ENCODE measurements at regions not wholly inside any gene's neighbourhood (a gene's known extent, or its start where the extent isn't known, plus 50 kb on each side); places are given as distances from the start of the nearest gene placed in this dataset.

DNA sequence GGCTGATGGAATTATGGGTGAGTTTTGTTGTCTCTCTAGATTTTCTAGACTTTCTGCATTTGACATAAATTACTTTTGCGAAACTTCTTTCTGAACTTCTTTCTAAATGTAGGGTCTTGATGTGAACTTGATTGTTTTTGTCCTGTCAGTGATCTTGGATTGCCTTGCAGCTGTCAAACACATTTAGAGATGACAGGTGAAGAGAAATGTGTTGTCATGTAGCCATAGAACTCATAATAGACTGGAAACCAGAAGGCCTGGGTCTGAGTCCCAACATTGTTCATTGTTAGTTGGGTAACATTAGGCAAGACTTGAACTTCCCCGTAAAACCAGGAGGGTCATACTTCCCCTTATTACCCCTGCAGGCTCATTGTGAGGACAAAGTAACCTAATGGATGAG is 109.0 kb downstream of the LRIG3 start:
- no peak overlapping the region for H3K4me3 Mint-ChIP-seq
- intact Hi-C loops (cut with DNase I, micrococcal nuclease): no loop called here
- CTCF ChIA-PET: no interaction called here
- H3K4me1 Mint-ChIP-seq: no peaks in the 10 kb centered on the region
- POLR2A ChIA-PET: no interaction called here
- no peaks in the 10 kb centered on the region for H3K36me3 Mint-ChIP-seq (ENCODE audit: low read depth)
- H3K27me3 Mint-ChIP-seq: no peaks in the 10 kb centered on the region
- ATAC-seq: no peak
- no peak for DNase-seq
- no peaks in the 10 kb centered on the region for H3K9me3 Mint-ChIP-seq (ENCODE audit: low read depth)
- H3K27ac Mint-ChIP-seq: no peak overlapping the region

DNA sequence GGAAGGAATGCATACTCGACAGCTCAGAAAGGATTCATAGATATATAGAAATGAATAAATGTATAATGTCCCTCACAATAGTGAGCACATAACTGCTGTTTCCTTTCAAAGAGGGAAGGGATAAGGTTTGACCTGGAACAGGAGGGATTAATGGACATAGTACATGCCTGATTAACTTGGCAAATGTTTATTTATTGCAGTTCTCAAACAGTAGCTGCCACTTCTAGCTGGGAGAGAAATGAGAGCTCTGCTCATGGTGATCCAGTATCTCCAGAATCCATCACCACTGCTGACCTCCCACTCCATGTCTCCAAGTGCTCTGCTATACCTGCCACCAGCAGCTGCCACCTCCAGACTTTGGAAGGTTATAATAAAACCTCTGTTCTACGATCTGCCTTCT is 108.1 kb downstream of the LRIG3 start:
- Mint-ChIP-seq H3K4me3 (no peak overlapping the region), H3K9me3 (ENCODE audit: low read depth) (no peaks in the 10 kb centered on the region), H3K27ac (no peak overlapping the region), H3K36me3 (ENCODE audit: low read depth) (no peaks in the 10 kb centered on the region), H3K27me3 (no peaks in the 10 kb centered on the region), H3K4me1 (no peaks in the 10 kb centered on the region)
- no peak for DNase-seq
- POLR2A ChIA-PET: no interaction called here
- CTCF ChIA-PET: no interaction called here
- intact Hi-C loops (cut with DNase I, micrococcal nuclease): no loop called here
- ATAC-seq: no peak

DNA sequence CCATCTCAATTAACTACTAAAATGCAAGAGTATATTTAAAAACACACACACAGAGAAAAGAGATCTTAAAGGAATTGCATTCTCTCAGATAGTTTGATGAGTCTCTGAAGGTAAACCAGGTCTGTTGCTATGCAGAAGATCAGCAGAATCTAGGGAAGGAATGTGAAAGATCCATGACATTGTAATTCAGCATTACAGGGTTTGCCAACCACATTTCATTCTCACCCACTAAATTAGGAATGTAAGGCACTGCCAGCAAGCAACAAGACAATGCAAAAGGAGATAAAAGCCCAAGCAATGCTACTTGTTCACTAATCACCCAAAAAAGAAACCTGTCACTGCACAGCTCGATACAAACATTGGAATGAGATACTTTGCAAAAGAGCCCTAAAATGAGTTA is 106.3 kb downstream of the LRIG3 start:
- ATAC-seq (no peak), DNase-seq (no peak)
- no peaks in the 10 kb centered on the region for H3K4me1 Mint-ChIP-seq
- H3K4me3 Mint-ChIP-seq: no peak overlapping the region
- ChIA-PET POLR2A (no interaction called here), CTCF (no interaction called here)
- no peaks in the 10 kb centered on the region for H3K27me3 Mint-ChIP-seq
- intact Hi-C loops (cut with DNase I, micrococcal nuclease): no loop called here
- H3K9me3 Mint-ChIP-seq (ENCODE audit: low read depth): no peaks in the 10 kb centered on the region
- H3K27ac Mint-ChIP-seq: no peak overlapping the region
- no peaks in the 10 kb centered on the region for H3K36me3 Mint-ChIP-seq (ENCODE audit: low read depth)

DNA sequence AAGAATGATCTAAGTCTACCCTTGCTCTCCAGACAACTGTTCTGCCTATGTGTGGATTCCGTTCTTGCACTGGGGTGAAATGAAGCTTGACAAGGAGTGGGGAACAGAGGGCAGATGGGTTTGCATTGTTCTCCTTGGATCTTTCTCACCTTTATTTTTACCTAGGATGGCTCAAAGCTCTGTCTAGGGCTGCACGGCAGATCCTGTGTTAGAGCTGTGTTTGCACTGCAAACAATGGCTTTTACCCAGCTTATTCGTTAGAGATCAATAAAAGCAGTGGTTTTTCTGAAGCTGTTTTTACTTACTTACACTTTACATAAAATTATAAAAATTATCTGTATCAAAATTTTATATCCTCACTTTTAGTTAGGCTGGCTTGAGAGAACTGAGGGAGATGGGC is 105.1 kb downstream of the LRIG3 start:
- Mint-ChIP-seq H3K27ac (no peak overlapping the region), H3K4me3 (no peak overlapping the region), H3K36me3 (ENCODE audit: low read depth) (no peaks in the 10 kb centered on the region), H3K4me1 (no peaks in the 10 kb centered on the region), H3K27me3 (no peaks in the 10 kb centered on the region), H3K9me3 (ENCODE audit: low read depth) (no peaks in the 10 kb centered on the region)
- ChIA-PET CTCF (no interaction called here), POLR2A (no interaction called here)
- DNase-seq (no peak), ATAC-seq (no peak)
- intact Hi-C loops (cut with DNase I, micrococcal nuclease): no loop called here

DNA sequence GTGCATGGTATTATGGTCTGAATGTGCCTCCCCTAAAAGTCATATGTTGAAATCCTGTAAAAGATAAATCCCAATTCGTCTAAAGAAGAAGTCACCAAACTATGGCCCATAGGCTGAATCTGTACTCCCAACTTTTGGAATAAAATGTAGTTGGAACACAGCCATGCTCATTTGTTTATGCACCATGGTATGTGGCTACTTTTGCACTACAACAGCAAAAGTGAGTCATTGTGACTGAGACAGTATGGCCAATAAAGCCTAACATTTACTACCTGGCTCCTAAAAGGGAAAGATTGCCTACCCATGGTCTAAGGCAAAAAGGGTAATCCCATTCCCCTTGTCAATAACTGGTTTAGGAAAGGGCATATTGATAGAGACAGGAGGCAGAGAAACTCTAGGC is 101.8 kb downstream of the LRIG3 start:
- CTCF ChIA-PET: no interaction called here
- Mint-ChIP-seq H3K4me1 (no peaks in the 10 kb centered on the region), H3K4me3 (no peak overlapping the region), H3K27me3 (peaks cover 3% of the 10 kb centered on the region), H3K9me3 (ENCODE audit: low read depth) (no peaks in the 10 kb centered on the region), H3K27ac (no peak overlapping the region), H3K36me3 (ENCODE audit: low read depth) (no peaks in the 10 kb centered on the region)
- ATAC-seq (no peak), DNase-seq (no peak)
- intact Hi-C loops (cut with DNase I, micrococcal nuclease): no loop called here
- POLR2A ChIA-PET: no interaction called here

DNA sequence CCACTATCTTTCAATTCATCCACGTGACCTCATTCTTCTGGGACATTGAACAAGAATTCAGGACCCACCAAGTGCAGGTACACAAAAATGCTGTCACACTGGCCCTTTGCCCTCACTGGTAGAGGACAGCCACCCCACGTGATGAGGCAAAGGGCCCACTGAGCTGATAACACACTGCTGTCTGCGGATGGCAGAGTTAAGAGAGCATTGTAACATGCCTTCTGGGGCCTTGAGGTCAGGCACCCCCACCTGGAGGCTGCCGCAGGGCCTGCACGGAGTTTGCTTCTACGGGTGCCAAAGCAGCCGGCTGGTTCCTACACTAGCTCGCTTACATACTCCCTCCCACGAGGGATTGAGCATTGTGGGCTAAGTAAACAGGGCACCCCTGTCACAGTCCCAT is 101.0 kb downstream of the LRIG3 start:
- ATAC-seq (no peak), DNase-seq (no peak)
- Mint-ChIP-seq H3K4me1 (no peaks in the 10 kb centered on the region), H3K27me3 (peaks cover 3% of the 10 kb centered on the region), H3K4me3 (no peak overlapping the region), H3K36me3 (ENCODE audit: low read depth) (no peaks in the 10 kb centered on the region), H3K9me3 (ENCODE audit: low read depth) (no peaks in the 10 kb centered on the region), H3K27ac (no peak overlapping the region)
- POLR2A ChIA-PET: no interaction called here
- CTCF ChIA-PET: no interaction called here
- intact Hi-C loops (cut with DNase I, micrococcal nuclease): no loop called here

DNA sequence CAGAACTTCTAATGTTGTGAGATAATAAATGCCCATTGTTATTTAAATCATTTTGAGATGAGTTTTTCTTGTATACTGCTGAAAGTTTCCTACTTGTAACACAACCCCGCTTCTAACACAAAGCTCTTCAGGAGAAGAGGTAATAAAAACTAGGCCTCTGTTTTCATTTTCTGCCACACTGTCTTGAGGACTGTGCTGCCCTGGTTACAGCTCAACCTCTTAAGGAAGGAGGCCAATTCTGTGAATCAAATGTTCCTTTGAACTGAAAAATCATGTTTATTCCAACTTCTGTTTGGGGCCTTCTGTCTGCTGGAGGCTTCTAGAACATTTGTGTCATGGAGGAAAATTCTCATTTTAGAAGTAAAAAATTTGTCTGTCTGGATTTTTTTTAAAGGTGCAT is 100.3 kb downstream of the LRIG3 start:
- Mint-ChIP-seq H3K4me3 (no peak overlapping the region), H3K9me3 (ENCODE audit: low read depth) (no peaks in the 10 kb centered on the region), H3K27me3 (peaks cover 3% of the 10 kb centered on the region), H3K36me3 (ENCODE audit: low read depth) (no peaks in the 10 kb centered on the region), H3K4me1 (no peaks in the 10 kb centered on the region), H3K27ac (no peak overlapping the region)
- intact Hi-C loops (cut with DNase I, micrococcal nuclease): no loop called here
- no peak for DNase-seq
- ChIA-PET CTCF (no interaction called here), POLR2A (no interaction called here)
- ATAC-seq: no peak

Data from activated CD4-positive, alpha-beta T cell treated with anti-CD3 and anti-CD28 coated beads for 36 hours (primary cell).